Skeletal muscle satellite cell (primary cell): ENCODE measurements at regions not wholly inside any gene's neighbourhood (a gene's known extent, or its start where the extent isn't known, plus 50 kb on each side); places are given as distances from the start of the nearest gene placed in this dataset.

Source experiments
- H3K27me3 ChIP-seq: 2 replicates; pipeline ENCODE4 v1.7.0; 2013; ENCODE audit warnings: low read length; ENCODE audit not compliant: control insufficient read depth, insufficient read depth
- H3K36me3 ChIP-seq: 2 replicates; pipeline ENCODE4 v1.7.0; 2013; ENCODE audit warnings: mild to moderate bottlenecking, control low read depth, low read length; ENCODE audit not compliant: insufficient read depth
- H3K4me1 ChIP-seq: 2 replicates; pipeline ENCODE4 v1.7.0; 2013; ENCODE audit warnings: low read length; ENCODE audit not compliant: control insufficient read depth, insufficient read depth
- H3K4me2 ChIP-seq: 2 replicates; pipeline ENCODE4 v1.7.0; 2013; ENCODE audit warnings: mild to moderate bottlenecking, low read length
- H3K4me3 ChIP-seq: 2 replicates; pipeline ENCODE4 v1.7.0; 2013; ENCODE audit warnings: low read length
- H3K9ac ChIP-seq: 2 replicates; pipeline ENCODE4 v1.7.0; 2013; ENCODE audit warnings: mild to moderate bottlenecking, low read depth, low read length, moderate library complexity
- H3K9me3 ChIP-seq: replicated peaks from 2 replicates; pipeline ENCODE4 v1.7.0; 2013; ENCODE audit warnings: mild to moderate bottlenecking, control low read depth, low read length

GRCh38 chr17:34164837-34165236, 90.2 kb upstream of the CCL2 start:
- Histone ChIP-seq H3K4me2 (no peak overlapping the region), H3K9ac (no peak overlapping the region), H3K36me3 (no peaks in the 10 kb centered on the region), H3K4me3 (no peak overlapping the region), H3K4me1 (no peaks in the 10 kb centered on the region), H3K27me3 (no peaks in the 10 kb centered on the region), H3K9me3 (no peaks in the 10 kb centered on the region)

- H3K4me1 ChIP-seq: no peaks in the 10 kb centered on the region
- no peaks in the 10 kb centered on the region for H3K27me3 ChIP-seq
- H3K9me3 ChIP-seq: no peaks in the 10 kb centered on the region
- H3K4me2 ChIP-seq: no peak overlapping the region
- H3K4me3 ChIP-seq: no peak overlapping the region
- H3K9ac ChIP-seq: no peak overlapping the region
- H3K36me3 ChIP-seq: no peaks in the 10 kb centered on the region
Measured at GRCh38 chr17:34166352-34166751, 88.7 kb upstream of the CCL2 start.

- Histone ChIP-seq H3K4me1 (no peaks in the 10 kb centered on the region), H3K27me3 (no peaks in the 10 kb centered on the region), H3K4me3 (no peak overlapping the region), H3K4me2 (no peak overlapping the region), H3K9ac (no peak overlapping the region), H3K36me3 (no peaks in the 10 kb centered on the region), H3K9me3 (no peaks in the 10 kb centered on the region)
Measured at GRCh38 chr17:34167354-34167753, 87.7 kb upstream of the CCL2 start.

- no peak overlapping the region for H3K9ac ChIP-seq
- no peaks in the 10 kb centered on the region for H3K27me3 ChIP-seq
- no peaks in the 10 kb centered on the region for H3K9me3 ChIP-seq
- H3K4me3 ChIP-seq: no peak overlapping the region
- no peaks in the 10 kb centered on the region for H3K36me3 ChIP-seq
- no peak overlapping the region for H3K4me2 ChIP-seq
- H3K4me1 ChIP-seq: no peaks in the 10 kb centered on the region
Measured at GRCh38 chr17:34168989-34169388, 86.1 kb upstream of the CCL2 start.

- Histone ChIP-seq H3K9me3 (no peaks in the 10 kb centered on the region), H3K4me2 (no peak overlapping the region), H3K9ac (no peak overlapping the region), H3K4me3 (no peak overlapping the region), H3K27me3 (no peaks in the 10 kb centered on the region), H3K36me3 (no peaks in the 10 kb centered on the region), H3K4me1 (no peaks in the 10 kb centered on the region)
Measured at GRCh38 chr17:34169496-34169895, 85.6 kb upstream of the CCL2 start.

- H3K9ac ChIP-seq: no peak overlapping the region
Measured at GRCh38 chr17:34171245-34171818, 83.8 kb upstream of the CCL2 start.

GRCh38 chr17:34172390-34172918, 82.6 kb upstream of the CCL2 start:
- no peak overlapping the region for H3K9ac ChIP-seq
- H3K27me3 ChIP-seq: no peaks in the 10 kb centered on the region
- no peaks in the 10 kb centered on the region for H3K36me3 ChIP-seq
- H3K4me1 ChIP-seq: no peaks in the 10 kb centered on the region
- no peak overlapping the region for H3K4me2 ChIP-seq
- H3K9me3 ChIP-seq: no peaks in the 10 kb centered on the region
- no peak overlapping the region for H3K4me3 ChIP-seq

More at GRCh38 chr17:34171245-34171818, 83.8 kb upstream of the CCL2 start:
- H3K4me1 ChIP-seq: no peaks in the 10 kb centered on the region
- no peaks in the 10 kb centered on the region for H3K36me3 ChIP-seq
- H3K27me3 ChIP-seq: no peaks in the 10 kb centered on the region
- H3K4me2 ChIP-seq: no peak overlapping the region
- no peak overlapping the region for H3K4me3 ChIP-seq
- H3K9me3 ChIP-seq: no peaks in the 10 kb centered on the region

- Histone ChIP-seq H3K4me3 (no peak overlapping the region), H3K36me3 (no peaks in the 10 kb centered on the region), H3K4me2 (no peak overlapping the region), H3K27me3 (no peaks in the 10 kb centered on the region), H3K4me1 (no peaks in the 10 kb centered on the region), H3K9ac (no peak overlapping the region), H3K9me3 (no peaks in the 10 kb centered on the region)
Measured at GRCh38 chr17:34173241-34173640, 81.8 kb upstream of the CCL2 start.

GRCh38 chr17:34174496-34174895, 80.6 kb upstream of the CCL2 start:
- Histone ChIP-seq H3K4me3 (no peak overlapping the region), H3K36me3 (no peaks in the 10 kb centered on the region), H3K27me3 (no peaks in the 10 kb centered on the region), H3K9me3 (no peaks in the 10 kb centered on the region), H3K9ac (no peak overlapping the region), H3K4me2 (no peak overlapping the region), H3K4me1 (no peaks in the 10 kb centered on the region)

GRCh38 chr17:34176440-34176839, 78.6 kb upstream of the CCL2 start:
- H3K4me2 ChIP-seq: no peak overlapping the region
- no peak overlapping the region for H3K9ac ChIP-seq
- H3K27me3 ChIP-seq: no peaks in the 10 kb centered on the region
- H3K4me3 ChIP-seq: no peak overlapping the region
- no peaks in the 10 kb centered on the region for H3K9me3 ChIP-seq
- H3K4me1 ChIP-seq: no peaks in the 10 kb centered on the region
- H3K36me3 ChIP-seq: no peaks in the 10 kb centered on the region

- no peak overlapping the region for H3K4me2 ChIP-seq
- no peaks in the 10 kb centered on the region for H3K9me3 ChIP-seq
- no peaks in the 10 kb centered on the region for H3K36me3 ChIP-seq
- H3K4me1 ChIP-seq: no peaks in the 10 kb centered on the region
- no peak overlapping the region for H3K9ac ChIP-seq
- H3K27me3 ChIP-seq: no peaks in the 10 kb centered on the region
- H3K4me3 ChIP-seq: no peak overlapping the region
Measured at GRCh38 chr17:34177642-34178041, 77.4 kb upstream of the CCL2 start.

- Histone ChIP-seq H3K4me1 (no peaks in the 10 kb centered on the region), H3K4me2 (no peak overlapping the region), H3K27me3 (no peaks in the 10 kb centered on the region), H3K4me3 (no peak overlapping the region), H3K9me3 (no peaks in the 10 kb centered on the region), H3K36me3 (no peaks in the 10 kb centered on the region), H3K9ac (no peak overlapping the region)
Measured at GRCh38 chr17:34178092-34178491, 77.0 kb upstream of the CCL2 start.
